ENCODE measurements at regions not wholly inside any gene's neighbourhood (a gene's known extent, or its start where the extent isn't known, plus 50 kb on each side); places are given as distances from the start of the nearest gene placed in this dataset.

DNA sequence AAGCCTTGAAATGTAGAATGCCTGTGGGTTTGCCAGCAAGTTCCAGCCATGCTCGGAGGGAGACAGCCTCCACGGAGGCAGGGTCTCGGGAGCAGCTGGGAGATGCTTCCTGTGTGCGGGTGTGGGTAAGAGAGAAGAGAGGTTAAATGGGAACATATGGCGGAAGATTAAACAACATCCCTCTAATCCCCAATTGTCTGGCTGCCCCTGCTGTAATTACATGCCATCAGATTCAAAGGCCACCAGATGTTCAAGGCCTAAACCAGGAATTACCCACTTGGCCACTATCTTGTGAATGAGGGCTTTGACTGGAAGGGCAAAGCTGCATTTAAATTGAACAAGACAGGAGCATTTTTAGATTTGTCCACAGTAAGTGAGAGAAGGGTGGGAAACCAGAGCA is 81.4 kb upstream of the BACE2 start:
- DNase-seq, result no peak

DNA sequence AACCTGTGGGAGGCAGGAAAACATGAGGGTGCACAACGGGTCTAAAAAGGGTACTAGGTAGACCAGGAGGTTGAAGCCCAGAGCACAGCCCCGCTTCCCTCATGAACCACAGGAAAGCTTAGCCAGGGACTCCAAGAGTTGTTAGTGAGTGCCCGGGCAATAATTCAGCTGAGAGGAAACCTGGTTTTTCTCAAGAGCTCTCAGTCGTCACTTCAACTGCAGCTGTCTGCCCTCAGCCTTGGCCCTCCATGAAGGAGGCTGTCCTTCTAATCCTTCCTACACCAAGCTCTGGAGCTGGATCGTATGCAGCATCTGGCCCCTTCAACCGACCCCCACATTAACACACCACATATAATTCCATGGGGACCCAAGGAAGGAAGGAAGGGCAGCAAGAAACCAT is 77.0 kb upstream of the BACE2 start:
- no peak for DNase-seq

DNA sequence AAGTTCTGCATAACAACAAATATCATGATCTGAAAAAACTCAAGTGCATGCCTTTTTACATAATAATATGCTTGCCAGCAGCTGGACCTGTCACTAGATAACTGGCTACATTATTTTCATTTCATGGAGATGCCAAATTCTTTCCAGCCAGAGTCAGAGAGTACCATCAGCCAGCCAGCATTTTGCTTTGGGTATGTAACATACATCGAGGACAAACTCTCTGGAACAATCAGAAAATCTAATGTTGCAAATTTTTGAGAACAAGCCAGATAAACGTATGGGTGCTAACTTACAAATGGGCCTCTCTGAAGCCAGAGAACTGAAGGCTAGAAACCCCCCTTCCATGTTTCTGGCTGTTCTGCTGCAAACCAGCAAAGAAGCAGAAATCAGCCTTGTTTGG is 76.3 kb upstream of the BACE2 start:
- no peak for DNase-seq

DNA sequence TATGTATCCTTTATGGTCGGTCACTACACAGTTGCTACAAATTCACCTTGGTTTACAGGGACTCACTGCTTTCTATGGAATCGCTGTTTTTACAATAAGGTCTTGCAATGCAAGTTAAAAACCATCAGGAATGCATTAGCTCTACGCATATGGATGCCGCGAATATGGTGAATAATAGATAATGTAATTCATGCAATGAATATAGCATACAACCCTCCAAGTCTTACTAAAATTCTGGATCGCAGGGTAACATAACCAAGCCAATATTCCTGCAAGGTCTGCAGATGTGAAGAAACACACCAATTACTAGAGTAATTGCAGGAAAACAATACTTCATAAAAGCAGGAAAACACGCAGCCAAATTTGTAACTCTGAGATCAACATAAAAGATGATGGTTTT is 75.6 kb upstream of the BACE2 start:
- DNase-seq, result no peak

DNA sequence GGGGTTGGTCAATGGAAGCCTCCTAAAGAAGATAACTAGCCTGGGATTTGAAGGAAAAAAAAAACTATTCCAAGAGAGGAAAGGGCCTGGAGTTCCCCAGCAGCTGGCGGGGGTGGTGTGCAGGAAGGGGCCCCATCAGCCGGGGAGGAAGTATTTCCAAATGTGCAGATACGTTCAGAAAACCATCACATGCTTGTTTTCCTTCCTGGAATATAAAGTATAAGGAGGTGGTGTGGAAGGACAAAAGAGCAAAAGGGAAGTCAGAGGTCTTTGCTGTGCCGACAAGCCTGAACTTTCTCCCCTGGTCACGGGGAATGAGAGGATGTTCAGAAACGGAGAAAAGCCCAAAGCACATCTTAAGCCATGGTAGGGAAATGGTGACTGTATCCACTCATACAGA is 72.0 kb upstream of the BACE2 start:
- DNase-seq, result no peak

DNA sequence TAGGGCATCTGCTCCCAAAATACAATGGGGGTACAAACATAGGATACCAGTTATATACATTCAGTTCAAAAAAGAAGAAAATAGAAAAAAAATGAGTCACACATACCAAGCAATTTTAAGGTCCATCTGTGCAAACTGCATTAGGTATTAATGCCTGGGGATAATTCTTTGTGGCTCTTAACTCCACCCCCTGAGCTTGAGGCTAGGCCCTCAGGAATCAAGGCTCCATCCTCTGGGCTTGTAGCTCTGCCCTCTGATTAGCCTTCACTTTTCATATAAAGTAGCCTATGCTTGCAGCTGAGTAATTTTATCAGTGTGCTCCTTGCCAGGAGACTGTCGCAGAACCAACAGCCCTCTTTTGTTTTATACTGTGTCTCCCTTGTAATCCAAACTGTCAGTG is 69.9 kb upstream of the BACE2 start:
- DNase-seq, result no peak

DNA sequence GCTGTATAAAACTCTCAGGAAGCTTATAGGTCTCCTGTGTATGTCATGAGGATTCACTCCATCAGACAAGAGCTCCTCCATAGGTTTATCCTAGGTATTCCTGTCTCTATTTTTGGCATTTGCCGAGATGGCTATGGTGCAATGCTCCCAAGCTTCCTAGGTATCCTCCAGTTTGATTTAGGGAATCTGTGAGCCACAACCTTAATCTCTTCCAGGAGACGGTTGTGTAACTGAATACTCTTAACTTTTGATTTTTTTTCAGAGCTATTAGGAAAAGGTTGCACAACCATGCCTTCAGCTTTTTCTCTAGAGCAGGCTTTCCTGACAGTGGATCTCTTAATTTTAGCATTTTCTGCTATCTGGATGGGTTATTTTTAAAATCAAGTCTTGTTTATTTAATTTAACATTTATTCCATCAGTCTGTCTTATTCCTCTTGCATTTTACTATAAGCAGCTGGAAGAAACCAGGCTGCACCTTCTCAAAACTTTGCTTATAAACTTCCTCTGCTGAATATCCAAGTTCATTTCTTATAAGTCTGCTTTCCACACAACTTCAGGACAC is 69.4 kb upstream of the BACE2 start:
- DNase-seq, result no peak

DNA sequence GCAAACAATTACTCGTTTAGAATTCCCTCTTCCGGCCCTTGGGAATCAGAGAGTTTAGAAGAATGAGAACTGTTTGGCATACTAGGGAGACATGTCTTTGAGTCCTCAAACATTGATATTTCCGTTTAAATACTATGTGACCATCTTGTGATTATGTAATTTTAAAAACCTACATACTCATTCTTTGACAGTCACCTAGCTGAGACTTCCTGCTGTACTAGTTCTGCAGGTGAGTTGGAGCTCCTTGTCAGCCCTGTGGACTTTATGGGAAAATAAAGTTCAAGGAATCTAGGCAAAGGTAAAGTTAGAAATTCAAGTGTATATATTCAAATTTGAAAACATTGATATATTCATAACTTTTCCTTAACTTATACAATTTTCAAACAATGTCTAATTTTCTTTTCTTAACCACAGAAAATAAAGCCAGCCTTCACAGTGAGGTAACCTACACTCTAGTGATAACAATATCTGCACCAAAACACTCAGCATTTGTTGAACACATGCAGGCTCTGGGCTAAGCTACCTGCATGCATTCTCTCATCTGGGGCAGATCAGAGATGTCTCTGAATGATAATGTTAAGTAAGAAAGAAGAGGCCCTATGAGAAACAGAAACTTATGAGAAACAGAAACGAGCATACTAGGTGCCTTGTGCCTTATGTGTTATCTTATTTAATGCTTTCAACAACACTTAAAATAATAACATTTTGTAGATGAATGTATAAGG is 67.0 kb upstream of the BACE2 start:
- DNase-seq, result no peak

DNA sequence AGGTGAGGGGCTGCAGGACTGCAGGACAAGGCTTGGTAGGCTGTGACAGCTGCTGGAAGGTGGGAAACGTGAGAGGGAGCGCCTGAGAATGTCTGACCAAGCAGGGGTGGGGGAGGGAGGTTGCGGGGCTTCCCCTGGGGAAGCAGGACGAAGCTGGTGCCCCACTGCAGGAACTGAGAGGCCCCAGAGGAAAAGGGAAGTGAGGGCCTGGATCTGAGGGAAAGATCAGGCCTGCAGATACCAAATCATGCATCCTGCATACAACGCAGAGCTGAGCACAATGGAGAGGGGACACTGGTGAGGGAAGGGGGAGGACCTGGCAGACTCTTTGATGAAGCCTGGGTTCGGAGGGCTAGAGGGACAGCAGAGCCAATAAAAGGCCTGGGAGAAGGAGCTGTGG is 65.7 kb upstream of the BACE2 start:
- no peak for DNase-seq

DNA sequence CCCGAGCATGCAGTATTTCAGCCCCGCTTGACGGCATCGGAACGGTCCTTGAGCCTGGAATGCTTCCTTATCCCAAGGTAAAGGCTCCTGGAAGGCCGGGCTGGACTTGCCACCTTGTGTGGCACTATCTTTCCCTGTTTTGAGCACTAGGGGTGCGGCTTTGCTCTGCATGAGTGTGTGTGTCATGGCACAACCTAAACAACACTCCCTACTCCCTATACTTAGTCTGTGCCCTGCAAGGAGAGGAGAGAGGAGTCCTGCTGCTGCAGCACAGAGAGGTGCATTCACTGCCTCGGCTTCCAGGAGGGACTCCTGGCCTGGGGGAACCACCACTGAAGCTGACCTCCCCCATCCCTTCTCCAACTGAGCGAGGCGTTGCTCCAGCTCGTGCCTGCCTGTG is 60.4 kb upstream of the BACE2 start:
- no peak for DNase-seq

DNA sequence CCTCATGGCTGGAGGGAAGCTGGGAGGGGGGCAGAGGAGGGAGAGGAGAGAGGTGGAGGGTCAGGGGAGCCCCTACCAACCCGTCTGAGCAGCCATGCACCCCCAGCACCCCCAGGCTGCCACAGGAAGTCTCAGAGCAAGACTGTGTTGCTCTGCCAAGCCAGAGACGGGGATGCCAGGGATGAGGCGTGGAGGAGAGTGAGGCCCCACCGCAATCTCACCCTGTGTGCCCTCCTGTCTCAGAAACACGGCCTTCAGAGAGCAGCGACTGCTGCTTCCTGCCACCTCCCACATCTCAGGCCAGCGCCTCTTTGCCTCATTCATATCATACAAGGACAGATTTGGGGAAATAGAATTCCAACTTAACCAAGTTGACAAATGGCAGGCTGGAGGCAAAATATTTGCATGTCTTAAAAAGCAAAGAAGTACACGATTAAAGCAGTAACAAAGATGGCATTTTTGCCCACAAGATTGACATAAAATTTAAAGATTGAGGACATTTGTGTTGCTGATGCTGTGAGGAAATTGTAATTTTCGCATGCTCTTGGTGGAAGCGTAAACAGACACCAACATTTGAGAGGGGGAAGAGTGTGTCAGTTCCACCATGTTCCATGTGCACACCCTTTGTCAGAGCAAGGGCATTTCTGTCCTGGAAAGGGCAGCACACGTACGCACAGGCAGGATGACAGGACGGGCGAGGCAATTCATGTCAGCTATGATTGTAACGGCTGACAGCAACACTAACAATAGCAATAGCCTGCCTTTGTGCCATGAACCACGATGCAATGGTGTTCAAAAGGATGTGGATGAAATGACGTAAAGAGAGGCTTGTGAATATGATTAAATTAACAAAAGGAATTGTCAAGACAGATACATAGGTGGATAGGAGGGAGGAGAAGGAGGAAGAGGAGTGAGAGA is 59.0 kb upstream of the BACE2 start:
- DNase-seq, result no peak

DNA sequence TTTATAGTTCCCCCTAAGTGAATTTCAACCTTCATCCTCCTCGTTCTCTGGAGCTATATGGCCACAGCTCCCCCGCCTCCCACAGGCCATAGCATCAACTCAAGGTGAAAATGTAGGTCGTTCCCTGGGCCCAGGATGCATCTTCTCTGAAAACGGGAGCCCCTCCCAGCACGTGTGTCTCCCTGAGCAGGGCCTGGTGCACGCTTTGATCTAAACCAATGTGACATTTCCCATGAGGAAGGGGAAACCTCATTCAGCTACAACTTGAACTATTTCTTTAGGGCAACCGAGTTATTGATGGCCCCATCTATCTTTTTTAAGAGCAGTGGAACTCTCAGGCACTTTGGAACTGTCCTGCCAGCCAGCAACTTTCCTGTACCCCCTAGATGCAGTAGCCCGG is 57.8 kb upstream of the BACE2 start:
- no peak for DNase-seq

DNA sequence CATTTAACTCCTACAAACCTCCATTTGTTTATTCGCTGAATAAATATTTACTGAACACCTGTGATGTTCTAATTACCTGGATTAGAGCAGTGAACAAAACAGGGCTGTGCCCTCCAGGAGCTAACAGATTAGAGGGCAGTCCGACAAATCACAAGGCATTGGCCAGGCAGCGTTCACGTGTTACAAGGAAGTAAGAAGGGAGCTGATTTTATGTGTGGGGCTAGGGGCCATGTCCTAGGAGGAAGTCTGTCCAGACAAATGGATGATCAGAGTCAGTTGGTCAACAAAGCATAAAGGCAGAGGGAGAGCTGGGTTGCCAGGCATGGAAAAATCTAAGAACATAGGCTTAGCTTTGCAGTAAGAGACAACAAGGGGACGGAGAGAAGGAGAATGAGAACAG is 57.3 kb upstream of the BACE2 start:
- DNase-seq, result no peak

DNA sequence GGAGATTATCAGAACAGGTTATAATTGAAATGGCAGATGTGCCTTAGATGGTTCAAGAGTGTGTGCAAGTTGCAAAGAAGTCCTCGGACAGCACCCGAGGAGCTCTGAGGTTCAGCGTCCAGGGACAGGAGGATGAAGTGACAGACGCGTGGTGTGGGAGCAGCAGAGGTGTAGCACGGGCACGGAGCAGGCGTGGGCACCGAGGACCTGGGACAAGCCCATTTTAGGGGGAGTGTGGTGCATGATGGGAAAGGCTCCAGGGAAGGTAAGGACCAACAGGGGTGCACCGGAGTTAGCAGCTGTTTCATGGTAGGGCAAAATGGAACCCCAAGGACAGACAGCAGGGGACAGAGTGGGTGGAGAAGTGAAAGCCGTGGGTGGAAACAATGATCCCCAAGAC is 56.3 kb upstream of the BACE2 start:
- no peak for DNase-seq

DNA sequence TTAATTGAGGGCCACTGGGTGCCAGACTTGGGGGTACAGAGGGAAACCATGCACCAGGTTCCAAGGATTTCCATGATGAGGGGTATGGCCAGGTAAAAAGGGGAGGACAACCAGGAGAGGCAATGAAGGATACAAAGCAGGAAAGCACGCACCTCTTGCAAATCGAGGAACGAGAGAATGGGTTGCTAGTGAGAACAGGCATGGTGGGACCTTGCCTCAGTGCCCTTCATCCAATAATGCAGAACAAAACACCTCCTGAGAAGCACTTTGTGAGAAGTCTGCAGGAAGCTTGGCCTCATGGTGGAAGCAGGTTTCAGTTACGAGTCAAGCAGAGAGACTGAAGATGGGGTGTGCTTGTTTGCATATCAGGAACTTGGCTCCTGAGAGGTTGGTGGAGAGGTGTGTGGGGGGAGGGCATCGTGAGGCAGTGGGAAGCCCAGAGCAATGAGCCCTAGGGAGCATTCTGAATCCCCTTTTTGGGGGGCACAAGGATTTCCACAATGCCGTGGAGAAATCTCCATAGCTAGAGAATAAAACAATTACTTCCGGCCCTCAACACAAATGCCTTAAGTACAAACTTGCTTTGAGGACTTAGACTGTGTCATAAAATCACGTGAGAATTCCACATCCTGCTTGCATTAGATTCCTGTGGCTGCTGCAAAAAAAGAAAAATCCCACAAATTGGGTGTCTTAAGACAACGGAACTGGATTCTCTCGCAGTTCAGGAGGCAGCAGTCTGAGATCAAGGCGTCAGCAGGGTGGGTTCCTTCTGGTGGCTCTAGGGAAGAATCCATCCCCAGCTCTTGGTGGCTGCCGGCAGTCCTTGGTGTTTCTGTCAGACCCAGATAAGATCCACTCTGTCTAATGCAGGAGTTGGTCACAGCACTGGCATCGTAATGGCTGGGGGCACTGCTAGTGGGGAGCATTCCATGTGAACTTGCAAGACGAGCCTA is 54.9 kb upstream of the BACE2 start:
- DNase-seq, result no peak

DNA sequence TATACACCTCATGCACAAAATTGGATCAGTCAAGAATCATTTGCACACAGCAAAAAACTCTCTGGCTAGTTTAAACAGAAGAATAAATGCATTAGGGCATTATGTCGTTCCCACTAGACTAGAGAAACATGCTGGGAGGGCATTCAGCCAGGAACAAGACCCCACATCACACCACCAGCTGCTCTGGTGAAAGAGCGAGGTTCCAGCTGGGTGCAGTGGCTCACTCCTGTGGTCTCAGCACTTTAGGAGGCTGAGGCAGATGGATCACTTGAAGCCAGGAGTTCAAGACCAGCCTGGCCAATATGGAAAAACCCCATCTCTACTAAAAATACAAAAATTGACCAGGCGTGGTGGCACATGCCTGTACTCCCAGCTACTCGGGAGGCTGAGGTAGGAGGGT is 52.1 kb upstream of the BACE2 start:
- DNase-seq, result no peak

Data from activated naive CD4-positive, alpha-beta T cell (primary cell).